SK-N-SH (cell line): ENCODE measurements at regions not wholly inside any gene's neighbourhood (a gene's known extent, or its start where the extent isn't known, plus 50 kb on each side); places are given as distances from the start of the nearest gene placed in this dataset.

Source experiments
- CHD2 ChIP-seq: fragments of 150-350 bp; IDR thresholded peaks from 2 replicates; pipeline ENCODE4 v1.6.1; 2018; ENCODE audit warnings: low read length; ENCODE audit not compliant: partially characterized antibody
- EP300 ChIP-seq, 2 experiments: IDR thresholded peaks; 2 replicates each; pipeline versions ENCODE4 v1.4.0 to v1.6.1; 2012; ENCODE audit warnings: borderline replicate concordance in 1 of 2, low read depth in 1 of 2, low read length in 1 of 2
- GABPA ChIP-seq: IDR thresholded peaks from 2 replicates; pipeline ENCODE4 v1.4.0; 2012; ENCODE audit warnings: low read depth, mild to moderate bottlenecking
- MXI1 ChIP-seq: IDR thresholded peaks from 2 replicates; pipeline ENCODE4 v1.6.1; 2012; ENCODE audit warnings: mild to moderate bottlenecking, low read depth, low read length, improper control_type of control experiment
- NRF1 ChIP-seq: IDR thresholded peaks from 2 replicates; pipeline ENCODE4 v1.6.1; 2012; ENCODE audit warnings: low read depth, mild to moderate bottlenecking, low read length
- POLR2AphosphoS5 ChIP-seq: IDR thresholded peaks from 2 replicates; pipeline ENCODE4 v1.6.1; 2012; ENCODE audit warnings: low read depth, low read length
- RFX5 ChIP-seq: IDR thresholded peaks from 2 replicates; pipeline ENCODE4 v1.6.1; 2012; ENCODE audit warnings: mild to moderate bottlenecking, improper control_type of control experiment, low read length
- TAF1 ChIP-seq: IDR thresholded peaks from 2 replicates; pipeline ENCODE4 v1.6.1; 2012; ENCODE audit warnings: low read depth, mild to moderate bottlenecking, low read length, moderate library complexity, borderline replicate concordance
- TEAD4 ChIP-seq: IDR thresholded peaks from 2 replicates; pipeline ENCODE4 v1.4.0; 2012; ENCODE audit warnings: mild to moderate bottlenecking, borderline replicate concordance; ENCODE audit not compliant: insufficient read depth
- YY1 ChIP-seq: IDR thresholded peaks from 2 replicates; pipeline ENCODE4 v1.4.0; 2012; ENCODE audit warnings: low read depth, mild to moderate bottlenecking
- TF ChIP-seq, protein P1 (sequence below): fragments of 200-600 bp; sonication (generic); IDR thresholded peaks from 2 replicates; pipeline ENCODE4 v1.6.1; 2017; ENCODE audit warnings: antibody characterized with exemption, mild to moderate bottlenecking, moderate library complexity
- TF ChIP-seq, protein P2 (sequence below): IDR thresholded peaks from 2 replicates; pipeline ENCODE4 v1.4.0; 2012; ENCODE audit warnings: low read depth
- TF ChIP-seq, protein P3 (sequence below): IDR thresholded peaks from 2 replicates; pipeline ENCODE4 v1.4.0; 2012; ENCODE audit warnings: low read depth, borderline replicate concordance
- TF ChIP-seq, protein P4 (sequence below): IDR thresholded peaks from 2 replicates; pipeline ENCODE4 v1.4.0; 2012; ENCODE audit warnings: low read depth, borderline replicate concordance

DNA sequence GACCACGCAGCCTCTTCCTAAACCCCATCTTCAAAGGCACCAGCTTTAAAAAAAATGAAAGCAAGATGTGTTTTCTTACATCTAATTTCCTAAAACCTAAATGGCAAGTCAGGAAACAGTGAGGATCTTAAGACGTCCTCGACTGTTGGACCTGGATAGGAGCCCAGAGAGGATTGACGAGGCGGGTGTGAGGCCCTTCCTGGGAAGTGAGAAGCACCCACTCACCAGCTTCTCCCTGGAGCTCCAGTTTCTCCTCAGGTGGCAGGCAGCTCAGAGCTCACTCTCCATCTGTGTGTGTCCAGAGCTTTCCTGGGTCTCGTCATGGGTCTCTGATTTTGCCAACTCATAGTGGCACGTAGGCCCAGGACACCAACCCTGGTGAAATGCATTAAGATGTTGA, 614.0 kb upstream of the AUTS2 start:
- TF ChIP-seq, protein P1, sequence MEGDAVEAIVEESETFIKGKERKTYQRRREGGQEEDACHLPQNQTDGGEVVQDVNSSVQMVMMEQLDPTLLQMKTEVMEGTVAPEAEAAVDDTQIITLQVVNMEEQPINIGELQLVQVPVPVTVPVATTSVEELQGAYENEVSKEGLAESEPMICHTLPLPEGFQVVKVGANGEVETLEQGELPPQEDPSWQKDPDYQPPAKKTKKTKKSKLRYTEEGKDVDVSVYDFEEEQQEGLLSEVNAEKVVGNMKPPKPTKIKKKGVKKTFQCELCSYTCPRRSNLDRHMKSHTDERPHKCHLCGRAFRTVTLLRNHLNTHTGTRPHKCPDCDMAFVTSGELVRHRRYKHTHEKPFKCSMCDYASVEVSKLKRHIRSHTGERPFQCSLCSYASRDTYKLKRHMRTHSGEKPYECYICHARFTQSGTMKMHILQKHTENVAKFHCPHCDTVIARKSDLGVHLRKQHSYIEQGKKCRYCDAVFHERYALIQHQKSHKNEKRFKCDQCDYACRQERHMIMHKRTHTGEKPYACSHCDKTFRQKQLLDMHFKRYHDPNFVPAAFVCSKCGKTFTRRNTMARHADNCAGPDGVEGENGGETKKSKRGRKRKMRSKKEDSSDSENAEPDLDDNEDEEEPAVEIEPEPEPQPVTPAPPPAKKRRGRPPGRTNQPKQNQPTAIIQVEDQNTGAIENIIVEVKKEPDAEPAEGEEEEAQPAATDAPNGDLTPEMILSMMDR = no peak
- TF ChIP-seq POLR2AphosphoS5 (no peak), MXI1 (no peak), EP300 (IDR thresholded peaks at IDR 0.05; ENCODE audit: borderline replicate concordance in 1 of 2, low read depth in 1 of 2, low read length in 1 of 2) (no peak), YY1 (no peak), GABPA (no peak), TEAD4 (no peak), CHD2 (no peak), TAF1 (no peak), NRF1 (no peak), RFX5 (no peak)
- TF ChIP-seq, protein P2, sequence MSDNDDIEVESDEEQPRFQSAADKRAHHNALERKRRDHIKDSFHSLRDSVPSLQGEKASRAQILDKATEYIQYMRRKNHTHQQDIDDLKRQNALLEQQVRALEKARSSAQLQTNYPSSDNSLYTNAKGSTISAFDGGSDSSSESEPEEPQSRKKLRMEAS = no peak
- TF ChIP-seq, protein P3, sequence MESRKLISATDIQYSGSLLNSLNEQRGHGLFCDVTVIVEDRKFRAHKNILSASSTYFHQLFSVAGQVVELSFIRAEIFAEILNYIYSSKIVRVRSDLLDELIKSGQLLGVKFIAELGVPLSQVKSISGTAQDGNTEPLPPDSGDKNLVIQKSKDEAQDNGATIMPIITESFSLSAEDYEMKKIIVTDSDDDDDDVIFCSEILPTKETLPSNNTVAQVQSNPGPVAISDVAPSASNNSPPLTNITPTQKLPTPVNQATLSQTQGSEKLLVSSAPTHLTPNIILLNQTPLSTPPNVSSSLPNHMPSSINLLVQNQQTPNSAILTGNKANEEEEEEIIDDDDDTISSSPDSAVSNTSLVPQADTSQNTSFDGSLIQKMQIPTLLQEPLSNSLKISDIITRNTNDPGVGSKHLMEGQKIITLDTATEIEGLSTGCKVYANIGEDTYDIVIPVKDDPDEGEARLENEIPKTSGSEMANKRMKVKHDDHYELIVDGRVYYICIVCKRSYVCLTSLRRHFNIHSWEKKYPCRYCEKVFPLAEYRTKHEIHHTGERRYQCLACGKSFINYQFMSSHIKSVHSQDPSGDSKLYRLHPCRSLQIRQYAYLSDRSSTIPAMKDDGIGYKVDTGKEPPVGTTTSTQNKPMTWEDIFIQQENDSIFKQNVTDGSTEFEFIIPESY = no peak
- TF ChIP-seq, protein P4, sequence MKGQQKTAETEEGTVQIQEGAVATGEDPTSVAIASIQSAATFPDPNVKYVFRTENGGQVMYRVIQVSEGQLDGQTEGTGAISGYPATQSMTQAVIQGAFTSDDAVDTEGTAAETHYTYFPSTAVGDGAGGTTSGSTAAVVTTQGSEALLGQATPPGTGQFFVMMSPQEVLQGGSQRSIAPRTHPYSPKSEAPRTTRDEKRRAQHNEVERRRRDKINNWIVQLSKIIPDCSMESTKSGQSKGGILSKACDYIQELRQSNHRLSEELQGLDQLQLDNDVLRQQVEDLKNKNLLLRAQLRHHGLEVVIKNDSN = no peak
